HPDE6-E6E7 (cell line): ENCODE measurements at regions not wholly inside any gene's neighbourhood (a gene's known extent, or its start where the extent isn't known, plus 50 kb on each side); places are given as distances from the start of the nearest gene placed in this dataset.
A peak's percentile ranks its signal among the peaks of the same experiment; 100 is the strongest.

ENCODE experiments used
- DNase-seq: peaks from one replicate; pipeline ENCODE4 v3.0.0; 2011; ENCODE audit warnings: missing footprints; ENCODE audit errors: extremely low spot score

GRCh38 chr9:80380301-80380700 is 808.5 kb downstream of the TLE4 start:
- DNase-seq = no peak

GRCh38 chr9:80378669-80379293 is 807.0 kb downstream of the TLE4 start:
- DNase-seq = peak; percentile 37

GRCh38 chr9:80376180-80376579 is 804.4 kb downstream of the TLE4 start:
- DNase-seq = no peak

DNA sequence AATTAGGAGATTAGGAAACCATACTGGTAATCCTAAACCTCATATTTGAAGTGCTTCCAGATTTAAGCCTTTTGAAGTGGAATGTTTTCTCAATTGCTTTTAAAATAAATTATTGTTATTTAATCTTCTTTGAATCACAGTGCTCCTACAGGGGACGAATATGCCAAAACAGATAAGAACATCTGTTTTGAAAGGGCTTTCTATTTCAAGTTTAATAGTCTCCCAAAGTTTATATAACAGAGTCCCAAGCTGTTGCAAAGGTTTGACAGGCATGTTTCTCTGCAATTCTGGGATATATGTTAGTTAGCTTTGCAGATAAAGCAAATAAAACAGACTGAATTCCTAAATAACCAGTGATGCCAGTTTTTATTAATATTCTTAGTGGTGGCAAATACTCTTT is 803.7 kb downstream of the TLE4 start:
- DNase-seq = no peak

DNA sequence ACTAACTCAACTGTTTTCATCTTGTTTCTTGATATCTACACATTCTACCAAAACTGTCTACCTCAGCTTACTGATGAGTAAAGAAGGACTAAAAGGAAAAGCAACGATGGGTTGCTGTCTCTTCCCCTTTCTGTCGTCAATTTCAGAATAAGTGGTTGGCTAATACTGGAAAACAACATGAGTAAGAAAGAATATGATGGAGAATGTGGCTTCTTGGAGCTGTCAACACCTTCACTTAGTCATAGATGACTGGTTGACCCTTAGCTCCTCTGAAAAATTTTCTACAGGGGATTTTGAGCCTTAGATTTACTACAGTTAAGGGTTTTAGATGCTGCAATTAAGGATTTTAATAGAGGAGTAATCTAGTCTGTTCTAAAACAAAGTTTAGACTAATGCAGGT is 797.9 kb downstream of the TLE4 start:
- DNase-seq = no peak

DNA sequence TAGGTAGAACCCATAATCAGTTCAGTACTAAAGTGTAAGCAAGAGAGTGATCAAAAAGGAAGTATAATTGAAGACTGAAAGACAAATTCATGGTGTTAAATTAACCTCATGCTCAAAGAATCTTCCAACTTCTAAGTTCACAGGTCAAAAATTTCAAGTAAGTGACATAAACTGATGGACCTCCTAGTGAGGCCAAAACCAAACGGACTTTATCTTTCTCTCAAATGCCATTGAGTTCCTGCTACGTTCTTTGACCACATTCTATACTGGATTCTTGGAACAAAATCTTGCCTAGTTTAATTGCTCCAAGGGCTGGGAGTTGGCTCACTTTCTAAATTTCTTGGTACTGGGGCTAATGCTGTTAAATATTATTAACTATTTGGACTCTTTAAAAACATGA is 794.9 kb downstream of the TLE4 start:
- DNase-seq = no peak

DNA sequence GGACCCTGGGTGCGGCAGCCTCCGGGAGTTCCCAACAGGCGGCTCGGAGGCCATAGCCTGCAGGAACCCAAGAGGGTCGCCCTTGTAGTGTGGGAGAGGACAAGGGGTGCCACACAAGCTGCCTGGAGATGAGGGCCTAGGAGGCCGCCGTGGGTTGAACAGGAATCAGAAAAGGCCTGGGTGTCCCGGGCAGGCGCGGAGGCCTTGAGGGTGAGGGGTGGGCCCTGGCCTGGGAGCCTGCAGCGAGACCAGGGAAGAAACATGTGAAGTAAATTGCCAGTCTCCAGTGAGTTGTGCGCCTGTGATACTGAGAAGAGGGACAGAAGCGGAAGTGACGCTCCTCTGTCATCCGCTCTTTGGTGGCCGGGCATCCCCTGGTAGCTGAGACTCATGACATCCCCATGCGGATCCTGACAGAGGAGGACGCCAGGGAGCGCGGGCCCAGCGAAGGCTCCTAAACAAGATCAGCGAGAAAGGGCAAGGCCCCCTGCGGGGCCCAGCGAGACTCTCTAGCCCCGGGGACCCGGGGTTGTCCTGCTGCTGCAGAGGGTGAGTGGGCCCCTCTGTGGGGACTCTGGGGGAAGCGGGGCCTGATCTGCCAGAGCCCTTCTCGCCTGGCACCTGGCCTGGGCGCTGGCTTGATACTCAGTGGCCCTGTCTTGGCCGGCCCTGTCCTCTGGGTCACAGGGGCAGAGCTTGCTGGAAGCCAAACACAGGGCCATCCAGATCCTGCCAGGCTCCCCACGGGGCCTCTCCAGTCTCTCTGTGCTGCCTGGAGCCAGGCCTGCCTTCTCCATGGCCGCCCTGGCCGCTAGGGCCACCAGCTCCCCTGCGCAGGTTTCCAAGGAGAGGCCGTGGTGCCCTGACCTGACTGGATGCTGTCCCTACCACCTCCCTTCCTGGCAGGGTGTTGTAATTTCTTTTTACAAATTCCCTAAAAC is 788.4 kb downstream of the TLE4 start:
- no peak for DNase-seq

DNA sequence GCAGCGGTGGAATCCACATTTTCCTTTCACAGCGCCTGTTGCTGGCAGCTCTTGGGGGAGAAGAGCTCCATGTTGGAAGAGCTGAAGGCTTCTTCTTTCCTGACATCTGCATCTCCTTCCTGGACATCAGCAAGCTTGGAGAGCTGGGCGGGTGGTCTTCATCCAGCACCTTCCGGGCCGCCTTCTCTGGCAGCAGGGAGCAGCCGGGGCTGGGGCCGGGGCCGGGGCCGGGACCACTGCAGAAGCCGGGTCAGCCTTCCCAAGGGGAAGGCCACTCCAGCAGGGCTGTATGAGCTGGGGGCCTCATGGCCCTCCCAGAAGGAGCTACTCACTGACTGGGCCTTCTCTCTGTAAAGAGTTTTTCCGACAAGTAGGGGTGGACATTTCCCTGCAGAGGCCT is 787.5 kb downstream of the TLE4 start:
- no peak for DNase-seq

DNA sequence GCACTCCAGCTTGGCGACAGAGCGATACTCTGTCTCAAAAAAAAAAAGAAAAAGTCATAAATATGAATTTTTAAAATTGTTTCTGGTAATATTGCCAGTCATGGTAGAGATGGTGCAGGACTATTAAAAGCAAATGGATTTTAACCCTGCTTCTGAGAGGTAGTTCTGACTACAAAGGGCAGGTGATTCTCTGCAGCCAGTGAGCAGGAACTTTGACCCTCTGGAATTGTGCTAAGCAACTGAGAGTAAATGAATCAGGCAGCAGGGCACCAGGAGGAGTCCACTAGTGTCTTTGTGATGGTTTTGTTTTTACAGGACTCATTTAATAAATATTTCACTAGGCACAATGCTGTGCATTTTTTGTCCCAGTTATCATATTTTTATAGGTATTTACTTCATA is 781.2 kb downstream of the TLE4 start:
- no peak for DNase-seq

DNA sequence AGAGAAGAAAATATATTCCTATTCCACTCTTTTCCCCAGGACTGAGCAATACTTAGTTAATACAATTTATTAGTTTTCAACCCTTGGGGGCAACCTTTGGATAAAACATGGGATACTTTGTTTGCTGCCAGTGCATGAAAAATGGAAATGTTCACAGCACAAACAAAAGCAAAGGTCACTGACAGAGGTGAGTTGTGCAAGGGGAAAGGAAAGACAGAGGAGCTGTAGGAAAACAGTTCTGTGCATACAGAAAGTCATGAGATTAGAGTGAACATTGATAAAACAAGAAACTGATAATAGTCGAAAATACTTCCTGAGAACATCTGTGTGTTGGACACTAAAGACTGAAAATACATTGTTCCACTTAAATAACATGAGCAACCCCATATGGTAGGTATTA is 779.8 kb downstream of the TLE4 start:
- no peak for DNase-seq

DNA sequence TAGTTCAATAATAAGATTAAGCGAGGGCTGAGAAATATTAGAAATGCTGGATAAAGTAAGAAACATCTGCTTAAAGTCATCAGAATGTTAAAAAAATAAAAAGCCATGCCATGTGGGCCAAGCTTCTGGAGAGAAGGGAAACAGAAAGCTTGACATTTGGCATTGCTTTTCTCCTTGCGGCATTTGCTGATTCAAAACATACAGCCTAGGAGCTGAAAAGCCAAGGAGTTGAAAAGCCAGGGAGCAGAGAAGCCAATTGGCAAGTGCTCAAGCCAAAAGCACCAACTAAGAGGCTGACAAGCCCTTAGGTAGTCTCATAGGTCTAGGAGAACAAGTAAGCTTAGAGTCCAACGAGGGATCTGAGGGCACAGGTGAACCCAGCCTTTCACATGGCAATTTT is 754.3 kb downstream of the TLE4 start:
- no peak for DNase-seq

DNA sequence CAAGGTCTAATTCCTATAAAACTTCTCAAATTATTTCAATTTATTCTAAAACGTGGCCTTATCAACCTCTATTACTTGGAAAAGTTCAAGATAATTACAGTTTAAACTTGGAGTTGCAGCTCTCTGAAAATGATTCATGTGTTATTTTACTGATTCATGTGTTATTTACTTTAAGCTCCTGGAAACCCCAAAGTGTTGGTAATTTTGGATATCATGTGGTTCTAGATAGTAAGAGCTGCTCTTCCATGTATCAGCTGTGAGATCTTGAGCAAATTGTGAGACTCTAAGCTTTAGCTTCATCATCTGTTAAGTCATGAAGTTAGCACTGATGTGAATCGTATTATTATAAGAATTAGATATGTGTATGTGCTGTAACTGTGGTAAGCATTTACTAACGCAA is 749.2 kb downstream of the TLE4 start:
- no peak for DNase-seq

DNA sequence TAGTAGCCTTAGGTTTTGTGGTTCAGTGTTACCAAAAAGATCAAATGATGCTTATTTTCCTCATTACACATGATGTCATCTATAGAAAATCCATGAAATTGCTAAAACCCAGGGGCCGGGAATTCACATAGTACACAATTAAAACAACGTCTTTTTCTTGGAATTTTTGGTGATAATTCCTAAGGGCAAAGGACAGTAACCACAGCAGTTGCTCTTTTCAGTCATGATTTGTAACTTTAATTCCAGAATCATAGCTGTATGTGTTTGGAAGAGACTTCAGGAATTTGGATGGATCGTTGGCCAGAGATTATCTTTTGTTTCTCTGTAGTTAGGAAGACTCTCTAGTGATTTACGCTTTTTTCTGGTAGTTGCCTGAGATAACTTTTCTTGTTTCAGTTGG is 748.7 kb downstream of the TLE4 start:
- no peak for DNase-seq

GRCh38 chr9:80305136-80305535 is 733.4 kb downstream of the TLE4 start:
- no peak for DNase-seq

DNA sequence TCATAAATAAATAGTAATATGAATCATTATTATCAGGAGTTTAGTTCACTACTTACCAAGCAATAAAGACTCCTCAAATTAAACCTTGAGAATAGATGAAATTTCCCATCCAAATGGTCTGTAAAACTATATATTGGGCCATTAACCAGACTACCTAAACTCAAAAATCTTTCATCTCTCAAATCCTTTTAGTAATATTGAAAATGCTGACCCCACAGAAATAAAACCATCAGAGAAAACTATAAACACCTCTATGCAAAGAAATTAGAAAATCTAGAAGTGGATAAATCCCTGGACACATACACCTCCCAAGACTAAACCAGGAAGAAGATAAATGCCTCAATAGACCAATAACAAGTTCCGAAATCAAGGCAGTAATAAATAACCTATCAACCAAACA is 723.2 kb downstream of the TLE4 start:
- DNase-seq = no peak

DNA sequence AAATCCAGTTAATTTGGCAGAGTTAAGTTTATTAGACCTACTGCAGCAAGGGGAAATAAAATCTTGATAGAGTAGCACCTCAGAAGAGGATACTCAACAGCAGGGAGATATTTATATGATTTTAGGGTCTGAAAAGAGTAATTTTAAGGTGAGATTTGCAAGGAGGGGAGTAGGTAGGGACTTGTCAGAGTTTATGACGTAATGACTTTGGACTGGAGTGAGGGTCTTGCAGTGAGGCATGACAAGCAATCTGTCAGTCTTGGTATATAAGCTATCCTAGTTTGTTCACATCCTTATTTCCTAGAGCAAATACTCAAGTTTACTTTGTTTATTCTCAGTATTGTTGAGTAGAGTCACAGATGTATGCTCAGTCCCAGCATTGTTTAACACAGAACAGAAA is 722.6 kb downstream of the TLE4 start:
- no peak for DNase-seq

GRCh38 chr9:80292231-80292630 is 720.5 kb downstream of the TLE4 start:
- no peak for DNase-seq

- DNase-seq = no peak
Observed at GRCh38 chr9:80285326-80285725, 713.6 kb downstream of the TLE4 start.

GRCh38 chr9:80282766-80283165 is 711.0 kb downstream of the TLE4 start:
- no peak for DNase-seq

DNA sequence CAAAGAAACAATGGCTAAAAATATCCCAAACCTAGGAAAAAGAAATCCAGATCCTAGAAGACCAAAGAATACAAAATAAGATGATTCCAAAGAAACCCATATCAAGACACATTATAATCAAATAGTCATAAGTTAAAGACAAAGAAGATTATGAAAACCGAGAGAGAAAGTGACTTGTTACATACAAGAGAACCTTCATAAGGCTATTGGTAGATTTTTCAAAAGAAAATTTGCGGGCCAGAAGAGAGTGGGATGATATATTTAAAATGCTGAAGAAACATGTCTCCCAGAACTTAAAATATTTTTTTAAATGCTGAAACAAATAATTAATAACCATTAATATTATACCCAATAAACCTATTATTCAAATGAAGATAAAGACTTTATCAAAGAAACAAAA is 687.3 kb downstream of the TLE4 start:
- DNase-seq = no peak

DNA sequence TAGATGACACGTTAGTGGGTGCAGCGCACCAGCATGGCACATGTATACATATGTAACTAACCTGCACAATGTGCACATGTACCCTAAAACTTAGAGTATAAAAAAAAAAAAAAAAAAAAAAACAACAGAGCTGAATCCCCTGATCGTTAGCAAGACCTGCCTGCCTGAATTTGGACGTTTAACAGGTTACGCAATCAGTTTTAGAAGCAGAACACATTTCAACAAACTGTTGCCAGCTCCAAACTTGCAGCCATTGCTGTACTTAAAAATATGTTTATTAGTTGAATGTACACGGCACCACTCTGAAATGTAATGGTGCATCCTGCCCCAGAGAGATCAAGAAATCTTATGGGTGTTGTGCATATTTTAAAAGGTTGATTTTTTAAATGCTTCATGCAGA is 680.0 kb downstream of the TLE4 start:
- no peak for DNase-seq

GRCh38 chr9:80242022-80242421 is 670.3 kb downstream of the TLE4 start:
- no peak for DNase-seq

DNA sequence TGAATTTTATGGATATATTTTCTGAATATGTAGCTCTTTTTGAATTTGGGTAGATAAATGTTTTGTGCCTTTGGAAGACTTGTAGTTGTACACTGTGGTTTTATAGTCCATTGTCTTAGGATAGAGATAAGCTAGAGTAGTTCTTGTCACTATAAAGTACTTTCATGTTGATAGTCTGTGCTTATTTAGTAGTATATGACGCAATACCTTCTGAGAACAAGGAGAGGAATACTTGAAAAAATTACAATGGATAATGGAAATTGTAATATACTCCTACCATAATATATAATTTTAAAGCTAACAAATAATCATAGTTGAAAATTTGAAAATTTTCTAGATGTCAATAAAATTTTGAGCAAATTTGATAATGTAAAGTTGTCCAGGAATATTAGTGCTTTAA is 664.0 kb downstream of the TLE4 start:
- no peak for DNase-seq
